ENCODE measurements at regions not wholly inside any gene's neighbourhood (a gene's known extent, or its start where the extent isn't known, plus 50 kb on each side); places are given as distances from the start of the nearest gene placed in this dataset.

- Histone ChIP-seq H3K27me3 (no peaks in the 10 kb centered on the region), H3K4me3 (no peak overlapping the region), H3K9me3 (no peaks in the 10 kb centered on the region), H3K4me1 (no peaks in the 10 kb centered on the region), H3K27ac (no peak overlapping the region), H3K36me3 (no peaks in the 10 kb centered on the region)
- intact Hi-C loops (cut with DNase I): no loop called here
- no peak for DNase-seq
- TF ChIP-seq POLR2A (IDR thresholded peaks at IDR 0.05) (no peak), CTCF (IDR thresholded peaks at IDR 0.05) (no peak)
- no peak for ATAC-seq
- 40% methylated on average over 1 of the region's 1 CpG for WGBS (ENCODE audit: insufficient coverage, low coverage, low lambda C conversion rate, missing lambda C conversion rate)
Observed at GRCh38 chr4:124035364-124036041, 638.9 kb downstream of the SPRY1 start.

DNA sequence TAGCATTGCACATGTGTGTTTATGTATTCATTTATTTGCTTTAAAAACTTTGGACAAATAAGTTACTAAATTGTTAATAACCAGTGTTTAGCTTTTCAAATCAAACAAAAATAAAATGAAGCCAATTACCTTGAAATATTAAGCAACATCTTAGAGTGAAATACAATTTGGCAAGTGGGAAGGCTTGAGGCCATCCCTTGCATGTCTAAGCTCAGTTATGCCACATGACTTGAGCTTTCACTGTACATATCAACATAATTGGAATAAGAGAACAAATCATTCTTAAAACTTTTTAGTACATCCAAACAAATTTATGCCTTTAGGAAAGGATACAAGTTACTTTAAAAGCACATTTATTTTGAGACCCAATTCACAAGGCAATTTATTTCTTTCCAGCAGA lies 640.6 kb downstream of the SPRY1 start:
- Histone ChIP-seq H3K4me1 (no peaks in the 10 kb centered on the region), H3K36me3 (no peaks in the 10 kb centered on the region), H3K27ac (no peak overlapping the region), H3K9me3 (no peaks in the 10 kb centered on the region), H3K27me3 (no peaks in the 10 kb centered on the region), H3K4me3 (no peak overlapping the region)
- no peak for TF ChIP-seq POLR2A (IDR thresholded peaks at IDR 0.05)
- no peak for TF ChIP-seq CTCF (IDR thresholded peaks at IDR 0.05)
- intact Hi-C loops (cut with DNase I): no loop called here
- no peak for DNase-seq
- ATAC-seq: no peak

- no peak for ATAC-seq
- H3K27ac ChIP-seq: no peak overlapping the region
Observed at GRCh38 chr4:124044330-124044729, 647.7 kb downstream of the SPRY1 start.

GRCh38 chr4:124044867-124045266 lies 648.3 kb downstream of the SPRY1 start:
- Histone ChIP-seq H3K36me3 (no peaks in the 10 kb centered on the region), H3K27ac (no peak overlapping the region), H3K4me3 (no peak overlapping the region), H3K4me1 (no peaks in the 10 kb centered on the region), H3K9me3 (no peaks in the 10 kb centered on the region), H3K27me3 (no peaks in the 10 kb centered on the region)
- 93% methylated on average over 2 of the region's 5 CpGs for WGBS (ENCODE audit: insufficient coverage, low coverage, low lambda C conversion rate, missing lambda C conversion rate)
- no peak for TF ChIP-seq CTCF (IDR thresholded peaks at IDR 0.05)
- no peak for TF ChIP-seq POLR2A (IDR thresholded peaks at IDR 0.05)
- ATAC-seq: no peak
- intact Hi-C loops (cut with DNase I): no loop called here
- DNase-seq: no peak

More at GRCh38 chr4:124044330-124044729, 647.7 kb downstream of the SPRY1 start:
- no peaks in the 10 kb centered on the region for H3K36me3 ChIP-seq
- DNase-seq: no peak
- intact Hi-C loops (cut with DNase I): no loop called here
- TF ChIP-seq POLR2A (IDR thresholded peaks at IDR 0.05) (no peak), CTCF (IDR thresholded peaks at IDR 0.05) (no peak)
- no peaks in the 10 kb centered on the region for H3K27me3 ChIP-seq
- no peak overlapping the region for H3K4me3 ChIP-seq
- no peaks in the 10 kb centered on the region for H3K9me3 ChIP-seq
- no peaks in the 10 kb centered on the region for H3K4me1 ChIP-seq

- Histone ChIP-seq H3K9me3 (no peaks in the 10 kb centered on the region), H3K27ac (no peak overlapping the region), H3K27me3 (no peaks in the 10 kb centered on the region), H3K4me3 (no peak overlapping the region), H3K36me3 (no peaks in the 10 kb centered on the region), H3K4me1 (no peaks in the 10 kb centered on the region)
- no peak for DNase-seq
- ATAC-seq: no peak
- intact Hi-C loops (cut with DNase I): no loop called here
- no peak for TF ChIP-seq CTCF (IDR thresholded peaks at IDR 0.05)
- no peak for TF ChIP-seq POLR2A (IDR thresholded peaks at IDR 0.05)
- WGBS (ENCODE audit: insufficient coverage, low coverage, low lambda C conversion rate, missing lambda C conversion rate): 68% methylated on average over 2 of the region's 2 CpGs
Observed at GRCh38 chr4:124046190-124046589, 649.6 kb downstream of the SPRY1 start.
